ENCODE measurements at regions not wholly inside any gene's neighbourhood (a gene's known extent, or its start where the extent isn't known, plus 50 kb on each side); places are given as distances from the start of the nearest gene placed in this dataset.

GRCh38 chr3:94462931-94463330 is 400.1 kb downstream of the NSUN3 start:
- TF ChIP-seq CTCF (IDR thresholded peaks at IDR 0.05; ENCODE audit: low read depth, low read length, poor library complexity, severe bottlenecking) (no peak), EZH2phosphoT487 (IDR thresholded peaks at IDR 0.05; ENCODE audit: borderline replicate concordance, low read length) (no peak)

Measured in DOHH2 (cell line).